ENCODE measurements at regions not wholly inside any gene's neighbourhood (a gene's known extent, or its start where the extent isn't known, plus 50 kb on each side); places are given as distances from the start of the nearest gene placed in this dataset.

- H3K27ac ChIP-seq (ENCODE audit: insufficient read depth, low read length) = no peak overlapping the region
- no peak overlapping the region for H2AK9ac ChIP-seq (replicated peaks; ENCODE audit: low read depth, low read length, poor library complexity)
- no peak overlapping the region for H3K9ac ChIP-seq (ENCODE audit: low read depth, low read length)
- no CpG with 5 or more reads among the region's 2 CpGs for WGBS, 2 experiments (ENCODE audit: extremely low coverage in 2 of 2, insufficient read length in 1 of 2)
- H3K4ac ChIP-seq (ENCODE audit: low read depth, low read length) = no peak overlapping the region
- no peaks in the 10 kb centered on the region for H3K79me1 ChIP-seq (ENCODE audit: low read depth in 1 of 2, low read length in 2 of 2)
- no peak overlapping the region for H3K56ac ChIP-seq (ENCODE audit: extremely low read depth, insufficient read depth, low read length)
- H3K27me3 ChIP-seq (ENCODE audit: control insufficient read depth, insufficient read depth, low read length) = no peaks in the 10 kb centered on the region
- no peak overlapping the region for H2AFZ ChIP-seq (replicated peaks; ENCODE audit: low read length, poor library complexity)
- H3K4me3 ChIP-seq (ENCODE audit: insufficient read depth, low read depth, low read length) = no peak overlapping the region
- H3K9me3 ChIP-seq (ENCODE audit: control insufficient read depth, insufficient read depth, low read length) = no peaks in the 10 kb centered on the region
- POLR2A ChIA-PET (ENCODE audit: unreplicated experiment) = no interaction called here
- H2BK5ac ChIP-seq (ENCODE audit: low read depth, low read length, poor library complexity, severe bottlenecking) = no peak overlapping the region
- H3K4me2 ChIP-seq (ENCODE audit: low read depth, low read length) = no peak overlapping the region
- H3K14ac ChIP-seq (replicated peaks; ENCODE audit: low read depth, low read length) = no peak overlapping the region
- no TSS peak for BruUV-seq (replicated peaks)
- H4K8ac ChIP-seq (ENCODE audit: low read depth in 2 of 2, low read length in 2 of 2) = no peak overlapping the region
- H3K18ac ChIP-seq (ENCODE audit: low read depth, low read length) = no peak overlapping the region
- H2AK5ac ChIP-seq (ENCODE audit: low read depth, low read length) = no peak overlapping the region
- no peak overlapping the region for H2BK20ac ChIP-seq (ENCODE audit: low read depth, low read length)
- no peaks in the 10 kb centered on the region for H3K4me1 ChIP-seq (ENCODE audit: control insufficient read depth, insufficient read depth, low read length)
- H2BK15ac ChIP-seq (ENCODE audit: low read depth, low read length) = no peak overlapping the region
- in situ Hi-C loops (cut with MboI; ENCODE audit: low sequenced_read_pairs) = no loop called here
- dilution Hi-C loops (cut with HindIII; ENCODE audit: low sequenced_read_pairs, unreplicated experiment) = no loop called here
- CTCF ChIA-PET = no interaction called here
- no peak overlapping the region for H4K5ac ChIP-seq (ENCODE audit: low read depth, low read length)
- no peak for TF ChIP-seq MAZ (IDR thresholded peaks at IDR 0.05; ENCODE audit: borderline replicate concordance, low read depth, low read length)
- no peak for TF ChIP-seq SMC3 (IDR thresholded peaks at IDR 0.05; ENCODE audit: low read depth, low read length)
- TF ChIP-seq POLR2A (IDR thresholded peaks at IDR 0.05; ENCODE audit: low read depth, low read length) = no peak
- TF ChIP-seq CHD1 (IDR thresholded peaks at IDR 0.05; ENCODE audit: low read depth, low read length) = no peak
- TF ChIP-seq RCOR1 (IDR thresholded peaks at IDR 0.05; ENCODE audit: insufficient replicate concordance, low read length) = no peak
- TF ChIP-seq RAD21 (IDR thresholded peaks at IDR 0.05; ENCODE audit: low read length) = no peak
- no peak overlapping the region for H3K23ac ChIP-seq (ENCODE audit: low read depth, low read length)
- intact Hi-C loops (cut with micrococcal nuclease) = no loop called here
- no peaks in the 10 kb centered on the region for H3K36me3 ChIP-seq (ENCODE audit: control insufficient read depth, insufficient read depth, low read length)
- ATAC-seq (ENCODE audit: low read depth) = no peak
- no peak overlapping the region for H4K91ac ChIP-seq (ENCODE audit: insufficient read depth, low read depth, low read length)
- no peak for DNase-seq
- no peaks in the 10 kb centered on the region for H4K20me1 ChIP-seq (ENCODE audit: insufficient read depth, low read length)
- no peak overlapping the region for H2BK120ac ChIP-seq (ENCODE audit: low read depth, low read length)
- H3K9me1 ChIP-seq (ENCODE audit: insufficient read depth, low read length) = no peaks in the 10 kb centered on the region
Measured at GRCh38 chr6:120260636-120261035, 911.1 kb upstream of the MAN1A1 start.

All from IMR-90 (cell line).